WTC11 (cell line): ENCODE measurements at regions not wholly inside any gene's neighbourhood (a gene's known extent, or its start where the extent isn't known, plus 50 kb on each side); places are given as distances from the start of the nearest gene placed in this dataset.

Experiments
- AFF4 ChIP-seq: sonication (generic); formaldehyde crosslinking; IDR thresholded peaks from 2 replicates; pipeline ENCODE4 v1.8.1; 2023; ENCODE audit warnings: mild to moderate bottlenecking, missing genetic modification reagents, borderline replicate concordance
- CREB1 ChIP-seq: sonication (generic); formaldehyde crosslinking; IDR thresholded peaks from 2 replicates; pipeline ENCODE4 v1.8.0; 2023; ENCODE audit warnings: mild to moderate bottlenecking, missing genetic modification reagents
- CTCF ChIP-seq: fragments of 200-600 bp; IDR thresholded peaks from 2 replicates; pipeline ENCODE4 v1.8.0; 2022; ENCODE audit warnings: antibody characterized with exemption
- JUN ChIP-seq: sonication (generic); formaldehyde crosslinking; IDR thresholded peaks from 2 replicates; pipeline ENCODE4 v1.8.0; 2023; ENCODE audit warnings: mild to moderate bottlenecking, missing genetic modification reagents
- OVOL2 ChIP-seq: fragments of 250-450 bp; sonication (Bioruptor Pico); IDR thresholded peaks from 2 replicates; pipeline ENCODE4 v1.9.0; 2021; ENCODE audit warnings: mild to moderate bottlenecking, borderline replicate concordance
- TP53 ChIP-seq: sonication (generic); formaldehyde crosslinking; IDR thresholded peaks from 2 replicates; pipeline ENCODE4 v1.8.1; 2023; ENCODE audit warnings: mild to moderate bottlenecking, missing genetic modification reagents
- ZMAT4 ChIP-seq: fragments of 250-450 bp; sonication (Bioruptor Pico); IDR thresholded peaks from 2 replicates; pipeline ENCODE4 v1.9.0; 2021; ENCODE audit warnings: mild to moderate bottlenecking
- TF ChIP-seq, protein P1 (sequence below): sonication (generic); formaldehyde crosslinking; IDR thresholded peaks from 2 replicates; pipeline ENCODE4 v1.8.1; 2023; ENCODE audit warnings: mild to moderate bottlenecking, missing genetic modification reagents, moderate library complexity
- TF ChIP-seq, protein P2 (sequence below): sonication (generic); formaldehyde crosslinking; conservative IDR thresholded peaks from 2 replicates; pipeline ENCODE4 v1.8.1; 2022; ENCODE audit warnings: mild to moderate bottlenecking, missing genetic modification reagents

DNA sequence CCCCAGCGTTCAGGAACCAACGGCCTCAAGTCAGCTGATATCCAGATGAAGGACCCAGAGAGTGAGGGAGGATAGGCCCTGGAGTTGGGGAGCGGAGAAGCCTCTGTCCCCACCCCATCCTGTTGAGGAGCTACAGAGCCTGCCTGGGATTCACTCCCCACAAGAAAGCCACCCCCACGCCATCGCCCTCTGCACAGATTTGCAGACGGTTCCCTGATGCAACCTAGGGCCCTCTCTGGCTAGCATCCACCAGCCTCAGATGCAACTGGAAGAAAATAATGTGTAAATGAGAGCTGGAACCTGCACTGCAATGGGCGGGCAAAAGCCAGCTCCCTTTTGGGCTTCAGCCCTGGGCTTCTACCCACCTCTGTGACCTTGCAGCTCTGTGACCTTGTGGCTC, 185.6 kb downstream of the BCOR start:
- no peak for TF ChIP-seq ZMAT4 (CRISPR knock-in tag)
- TF ChIP-seq TP53 (CRISPR knock-in tag): no peak
- TF ChIP-seq CTCF: no peak
- TF ChIP-seq, protein P1, sequence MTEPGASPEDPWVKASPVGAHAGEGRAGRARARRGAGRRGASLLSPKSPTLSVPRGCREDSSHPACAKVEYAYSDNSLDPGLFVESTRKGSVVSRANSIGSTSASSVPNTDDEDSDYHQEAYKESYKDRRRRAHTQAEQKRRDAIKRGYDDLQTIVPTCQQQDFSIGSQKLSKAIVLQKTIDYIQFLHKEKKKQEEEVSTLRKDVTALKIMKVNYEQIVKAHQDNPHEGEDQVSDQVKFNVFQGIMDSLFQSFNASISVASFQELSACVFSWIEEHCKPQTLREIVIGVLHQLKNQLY (CRISPR knock-in tag): no peak
- TF ChIP-seq, protein P2, sequence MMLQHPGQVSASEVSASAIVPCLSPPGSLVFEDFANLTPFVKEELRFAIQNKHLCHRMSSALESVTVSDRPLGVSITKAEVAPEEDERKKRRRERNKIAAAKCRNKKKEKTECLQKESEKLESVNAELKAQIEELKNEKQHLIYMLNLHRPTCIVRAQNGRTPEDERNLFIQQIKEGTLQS (CRISPR knock-in tag): no peak
- TF ChIP-seq OVOL2 (CRISPR knock-in tag): no peak
- no peak for TF ChIP-seq JUN (CRISPR knock-in tag)
- TF ChIP-seq AFF4 (CRISPR knock-in tag): no peak
- no peak for TF ChIP-seq CREB1 (CRISPR knock-in tag)
